ENCODE measurements at regions not wholly inside any gene's neighbourhood (a gene's known extent, or its start where the extent isn't known, plus 50 kb on each side); places are given as distances from the start of the nearest gene placed in this dataset.

DNA sequence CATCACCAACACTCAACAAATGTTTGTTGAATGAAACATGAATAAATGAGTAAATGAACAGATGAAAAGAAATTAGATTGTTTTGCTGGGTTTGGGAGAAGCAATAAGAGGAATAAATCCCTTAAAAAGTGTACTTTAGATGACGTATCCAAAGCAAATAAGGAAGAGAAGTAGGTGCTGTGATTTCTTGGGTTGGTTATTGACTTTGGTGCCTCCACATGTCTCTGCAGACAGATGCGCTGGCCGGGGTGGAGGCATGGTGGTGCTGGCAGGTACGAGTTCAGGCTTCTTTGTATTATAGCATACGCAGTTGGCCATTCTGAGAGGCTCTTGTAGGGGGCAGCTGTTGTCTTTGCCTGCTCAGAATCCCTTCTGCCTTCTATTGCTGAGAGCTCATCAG, 178.9 kb downstream of the POLR2M start:
- Histone ChIP-seq H3K27me3 (ENCODE audit: insufficient read depth, poor library complexity, severe bottlenecking) (no peaks in the 10 kb centered on the region), H3K4me3 (replicated peaks; ENCODE audit: insufficient read depth, low read length) (no peak overlapping the region), H3K27ac (replicated peaks) (no peak overlapping the region)
- TF ChIP-seq, protein P1, sequence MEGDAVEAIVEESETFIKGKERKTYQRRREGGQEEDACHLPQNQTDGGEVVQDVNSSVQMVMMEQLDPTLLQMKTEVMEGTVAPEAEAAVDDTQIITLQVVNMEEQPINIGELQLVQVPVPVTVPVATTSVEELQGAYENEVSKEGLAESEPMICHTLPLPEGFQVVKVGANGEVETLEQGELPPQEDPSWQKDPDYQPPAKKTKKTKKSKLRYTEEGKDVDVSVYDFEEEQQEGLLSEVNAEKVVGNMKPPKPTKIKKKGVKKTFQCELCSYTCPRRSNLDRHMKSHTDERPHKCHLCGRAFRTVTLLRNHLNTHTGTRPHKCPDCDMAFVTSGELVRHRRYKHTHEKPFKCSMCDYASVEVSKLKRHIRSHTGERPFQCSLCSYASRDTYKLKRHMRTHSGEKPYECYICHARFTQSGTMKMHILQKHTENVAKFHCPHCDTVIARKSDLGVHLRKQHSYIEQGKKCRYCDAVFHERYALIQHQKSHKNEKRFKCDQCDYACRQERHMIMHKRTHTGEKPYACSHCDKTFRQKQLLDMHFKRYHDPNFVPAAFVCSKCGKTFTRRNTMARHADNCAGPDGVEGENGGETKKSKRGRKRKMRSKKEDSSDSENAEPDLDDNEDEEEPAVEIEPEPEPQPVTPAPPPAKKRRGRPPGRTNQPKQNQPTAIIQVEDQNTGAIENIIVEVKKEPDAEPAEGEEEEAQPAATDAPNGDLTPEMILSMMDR (IDR thresholded peaks at IDR 0.05; ENCODE audit: insufficient read depth, low read length): no peak
- DNase-seq (ENCODE audit: low read depth in 1 of 2, low spot score in 1 of 2): no peak

DNA sequence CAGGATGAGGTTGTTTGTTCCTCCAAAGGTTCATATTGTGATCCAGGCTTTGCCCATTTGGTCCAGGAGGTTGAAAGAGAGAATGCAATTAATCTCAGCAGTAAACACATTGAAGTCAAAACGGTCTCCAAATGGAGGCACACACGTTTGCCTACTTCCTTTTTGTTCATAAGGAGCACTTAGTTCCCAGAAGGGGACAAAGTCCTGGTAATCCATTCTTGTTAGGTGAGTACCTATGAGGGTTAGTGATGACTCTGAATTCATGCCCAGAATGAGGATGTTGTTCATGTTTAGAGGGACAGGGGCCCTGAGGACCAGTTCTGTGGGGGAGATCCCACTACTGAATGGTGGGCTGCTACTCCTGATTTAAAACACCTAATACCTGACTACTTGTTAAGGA, 177.7 kb downstream of the ALDH1A2 start:
- TF ChIP-seq POLR2AphosphoS5 (IDR thresholded peaks at IDR 0.05; ENCODE audit: low read depth) (no peak), SPI1 (IDR thresholded peaks at IDR 0.05; ENCODE audit: borderline replicate concordance, low read depth) (no peak), GABPA (IDR thresholded peaks at IDR 0.05; ENCODE audit: low read depth) (no peak)
- TF ChIP-seq, protein P2, sequence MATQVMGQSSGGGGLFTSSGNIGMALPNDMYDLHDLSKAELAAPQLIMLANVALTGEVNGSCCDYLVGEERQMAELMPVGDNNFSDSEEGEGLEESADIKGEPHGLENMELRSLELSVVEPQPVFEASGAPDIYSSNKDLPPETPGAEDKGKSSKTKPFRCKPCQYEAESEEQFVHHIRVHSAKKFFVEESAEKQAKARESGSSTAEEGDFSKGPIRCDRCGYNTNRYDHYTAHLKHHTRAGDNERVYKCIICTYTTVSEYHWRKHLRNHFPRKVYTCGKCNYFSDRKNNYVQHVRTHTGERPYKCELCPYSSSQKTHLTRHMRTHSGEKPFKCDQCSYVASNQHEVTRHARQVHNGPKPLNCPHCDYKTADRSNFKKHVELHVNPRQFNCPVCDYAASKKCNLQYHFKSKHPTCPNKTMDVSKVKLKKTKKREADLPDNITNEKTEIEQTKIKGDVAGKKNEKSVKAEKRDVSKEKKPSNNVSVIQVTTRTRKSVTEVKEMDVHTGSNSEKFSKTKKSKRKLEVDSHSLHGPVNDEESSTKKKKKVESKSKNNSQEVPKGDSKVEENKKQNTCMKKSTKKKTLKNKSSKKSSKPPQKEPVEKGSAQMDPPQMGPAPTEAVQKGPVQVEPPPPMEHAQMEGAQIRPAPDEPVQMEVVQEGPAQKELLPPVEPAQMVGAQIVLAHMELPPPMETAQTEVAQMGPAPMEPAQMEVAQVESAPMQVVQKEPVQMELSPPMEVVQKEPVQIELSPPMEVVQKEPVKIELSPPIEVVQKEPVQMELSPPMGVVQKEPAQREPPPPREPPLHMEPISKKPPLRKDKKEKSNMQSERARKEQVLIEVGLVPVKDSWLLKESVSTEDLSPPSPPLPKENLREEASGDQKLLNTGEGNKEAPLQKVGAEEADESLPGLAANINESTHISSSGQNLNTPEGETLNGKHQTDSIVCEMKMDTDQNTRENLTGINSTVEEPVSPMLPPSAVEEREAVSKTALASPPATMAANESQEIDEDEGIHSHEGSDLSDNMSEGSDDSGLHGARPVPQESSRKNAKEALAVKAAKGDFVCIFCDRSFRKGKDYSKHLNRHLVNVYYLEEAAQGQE (IDR thresholded peaks at IDR 0.05; ENCODE audit: insufficient replicate concordance, low read depth): no peak
- TF ChIP-seq, protein P1 (IDR thresholded peaks at IDR 0.05; ENCODE audit: insufficient read depth, low read length): no peak
- Histone ChIP-seq H3K4me3 (replicated peaks; ENCODE audit: insufficient read depth, low read length) (no peak overlapping the region), H3K27me3 (ENCODE audit: insufficient read depth, poor library complexity, severe bottlenecking) (no peaks in the 10 kb centered on the region), H3K27ac (replicated peaks) (no peak overlapping the region)
- no peak for DNase-seq (ENCODE audit: low read depth in 1 of 2, low spot score in 1 of 2)

DNA sequence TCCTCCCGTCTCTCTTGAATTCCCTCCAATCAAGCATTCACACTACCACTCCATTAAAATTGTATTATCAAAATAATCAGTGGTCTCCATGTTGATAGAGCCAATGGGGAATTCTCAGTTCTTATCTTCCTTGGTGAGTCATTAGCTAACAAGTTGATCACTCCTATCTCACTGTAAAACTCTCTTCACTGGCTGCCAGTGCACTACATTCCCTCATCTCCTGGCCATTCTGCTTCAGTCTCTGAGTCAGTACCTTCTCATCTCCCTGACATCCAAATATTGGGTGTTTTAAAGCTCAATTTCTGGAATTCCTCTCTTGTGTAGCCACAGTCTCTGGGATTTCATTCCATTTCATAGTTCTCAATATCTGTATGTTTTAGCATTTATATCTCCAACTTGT, 175.2 kb downstream of the ALDH1A2 start:
- no peak for DNase-seq (ENCODE audit: low read depth in 1 of 2, low spot score in 1 of 2)
- Histone ChIP-seq H3K27ac (replicated peaks) (no peak overlapping the region), H3K4me3 (replicated peaks; ENCODE audit: insufficient read depth, low read length) (no peak overlapping the region), H3K27me3 (ENCODE audit: insufficient read depth, poor library complexity, severe bottlenecking) (no peaks in the 10 kb centered on the region)
- TF ChIP-seq SPI1 (IDR thresholded peaks at IDR 0.05; ENCODE audit: borderline replicate concordance, low read depth) (no peak), GABPA (IDR thresholded peaks at IDR 0.05; ENCODE audit: low read depth) (no peak), POLR2AphosphoS5 (IDR thresholded peaks at IDR 0.05; ENCODE audit: low read depth) (no peak)
- TF ChIP-seq, protein P1 (IDR thresholded peaks at IDR 0.05; ENCODE audit: insufficient read depth, low read length): no peak
- TF ChIP-seq, protein P2 (IDR thresholded peaks at IDR 0.05; ENCODE audit: insufficient replicate concordance, low read depth): no peak

DNA sequence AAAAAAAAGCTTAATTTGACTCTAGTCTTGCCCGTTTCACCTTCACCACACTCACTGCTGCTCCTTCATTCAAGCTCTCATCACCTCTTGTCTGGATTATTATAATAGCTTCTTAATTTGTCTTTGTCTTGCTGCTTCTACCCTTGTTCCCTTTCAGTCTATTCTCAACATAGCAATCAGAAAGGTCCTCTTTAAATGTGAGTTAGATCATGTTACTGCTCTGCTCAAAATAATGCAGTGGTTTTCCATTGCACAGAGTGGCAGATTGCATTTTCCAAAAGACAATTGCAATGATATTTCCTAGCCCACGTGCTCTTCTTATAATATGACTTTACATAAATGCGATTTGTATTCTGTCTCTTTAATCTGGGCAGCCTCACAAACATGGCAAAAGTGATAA, 174.6 kb downstream of the ALDH1A2 start:
- TF ChIP-seq, protein P1 (IDR thresholded peaks at IDR 0.05; ENCODE audit: insufficient read depth, low read length): no peak
- TF ChIP-seq SPI1 (IDR thresholded peaks at IDR 0.05; ENCODE audit: borderline replicate concordance, low read depth) (no peak), GABPA (IDR thresholded peaks at IDR 0.05; ENCODE audit: low read depth) (no peak), POLR2AphosphoS5 (IDR thresholded peaks at IDR 0.05; ENCODE audit: low read depth) (no peak)
- TF ChIP-seq, protein P2 (IDR thresholded peaks at IDR 0.05; ENCODE audit: insufficient replicate concordance, low read depth): no peak
- Histone ChIP-seq H3K27ac (replicated peaks) (no peak overlapping the region), H3K27me3 (ENCODE audit: insufficient read depth, poor library complexity, severe bottlenecking) (no peaks in the 10 kb centered on the region), H3K4me3 (replicated peaks; ENCODE audit: insufficient read depth, low read length) (no peak overlapping the region)
- DNase-seq (ENCODE audit: low read depth in 1 of 2, low spot score in 1 of 2): no peak
